GM04503 (cell line): ENCODE measurements at regions not wholly inside any gene's neighbourhood (a gene's known extent, or its start where the extent isn't known, plus 50 kb on each side); places are given as distances from the start of the nearest gene placed in this dataset.
"Not testable (repeated sequence)": the region's sequence is repeated elsewhere in the genome, so short reads cannot be mapped to it uniquely, and the experiment has no call there.

Experiments
- DNase-seq: peaks from one replicate; pipeline ENCODE4 v3.0.0-alpha.2; 2012; ENCODE audit warnings: low read depth

GRCh38 chr3:192038726-192039125 lies 577.8 kb downstream of the PYDC2 start:
- no peak for DNase-seq

GRCh38 chr3:192039593-192039992 lies 578.6 kb downstream of the PYDC2 start:
- no peak for DNase-seq

- no peak for DNase-seq
Observed at GRCh38 chr3:192040282-192041043, 579.5 kb downstream of the PYDC2 start.

- DNase-seq, result no peak
Observed at GRCh38 chr3:192042116-192042515, 581.2 kb downstream of the PYDC2 start.

GRCh38 chr3:192054881-192055280 lies 593.9 kb downstream of the PYDC2 start:
- no peak for DNase-seq

GRCh38 chr3:192055946-192056345 lies 595.0 kb downstream of the PYDC2 start:
- no peak for DNase-seq

- DNase-seq, result no peak
Observed at GRCh38 chr3:192057261-192057660, 596.3 kb downstream of the PYDC2 start.

GRCh38 chr3:192060160-192060781 lies 599.3 kb downstream of the PYDC2 start:
- no peak for DNase-seq

- DNase-seq, result no peak
Observed at GRCh38 chr3:192061426-192061825, 600.5 kb downstream of the PYDC2 start.

GRCh38 chr3:192062186-192062585 lies 601.2 kb downstream of the PYDC2 start:
- no peak for DNase-seq

GRCh38 chr3:192063570-192063969 lies 602.6 kb downstream of the PYDC2 start:
- DNase-seq, result no peak

GRCh38 chr3:192064959-192065358 lies 604.0 kb downstream of the PYDC2 start:
- DNase-seq, result no peak

GRCh38 chr3:192066253-192066652 lies 605.3 kb downstream of the PYDC2 start:
- not testable (repeated sequence) for DNase-seq

- DNase-seq, result no peak
Observed at GRCh38 chr3:192068464-192069254, 607.7 kb downstream of the PYDC2 start.

GRCh38 chr3:192077795-192078497 lies 617.0 kb downstream of the PYDC2 start:
- no peak for DNase-seq

GRCh38 chr3:192079098-192079497 lies 618.1 kb downstream of the PYDC2 start:
- no peak for DNase-seq

- DNase-seq, result no peak
Observed at GRCh38 chr3:192080336-192080735, 619.4 kb downstream of the PYDC2 start.

- no peak for DNase-seq
Observed at GRCh38 chr3:192082730-192083660, 622.0 kb downstream of the PYDC2 start.
